ENCODE measurements at regions not wholly inside any gene's neighbourhood (a gene's known extent, or its start where the extent isn't known, plus 50 kb on each side); places are given as distances from the start of the nearest gene placed in this dataset.

GRCh38 chr13:48181482-48182145 is 51.4 kb upstream of the ITM2B start:
- DNase-seq, result no peak

GRCh38 chr13:48178126-48178525 is 54.9 kb upstream of the ITM2B start:
- no peak for DNase-seq

GRCh38 chr13:48176781-48177180 is 56.2 kb upstream of the ITM2B start:
- no peak for DNase-seq

GRCh38 chr13:48175185-48175584 is 57.8 kb upstream of the ITM2B start:
- DNase-seq, result no peak

GRCh38 chr13:48167866-48168265 is 65.1 kb upstream of the ITM2B start:
- no peak for DNase-seq

GRCh38 chr13:48165727-48166126 is 67.3 kb upstream of the ITM2B start:
- no peak for DNase-seq

- no peak for DNase-seq
Observed at GRCh38 chr13:48165063-48165462, 67.9 kb upstream of the ITM2B start.

GRCh38 chr13:48163061-48163460 is 68.2 kb upstream of the MED4 start:
- no peak for DNase-seq

- no peak for DNase-seq
Observed at GRCh38 chr13:48162217-48162616, 67.3 kb upstream of the MED4 start.

GRCh38 chr13:48161530-48162179 is 66.8 kb upstream of the MED4 start:
- DNase-seq, result no peak

- DNase-seq, result no peak
Observed at GRCh38 chr13:48160606-48161278, 65.8 kb upstream of the MED4 start.

- DNase-seq, result no peak
Observed at GRCh38 chr13:48159826-48160225, 64.9 kb upstream of the MED4 start.

- no peak for DNase-seq
Observed at GRCh38 chr13:48159401-48159800, 64.5 kb upstream of the MED4 start.

GRCh38 chr13:48158915-48159314 is 64.0 kb upstream of the MED4 start:
- no peak for DNase-seq

GRCh38 chr13:48158290-48158689 is 63.4 kb upstream of the MED4 start:
- no peak for DNase-seq

- DNase-seq, result peak; percentile 73
Observed at GRCh38 chr13:48156466-48156865, 61.6 kb upstream of the MED4 start.

- DNase-seq, result peak; percentile 82
Observed at GRCh38 chr13:48155848-48156247, 60.9 kb upstream of the MED4 start.

GRCh38 chr13:48154671-48155070 is 59.8 kb upstream of the MED4 start:
- no peak for DNase-seq

GRCh38 chr13:48153186-48153585 is 58.3 kb upstream of the MED4 start:
- no peak for DNase-seq

- DNase-seq, result peak; percentile 12
Observed at GRCh38 chr13:48151363-48152161, 56.7 kb upstream of the MED4 start.

GRCh38 chr13:48148454-48148853 is 53.5 kb upstream of the MED4 start:
- no peak for DNase-seq

GRCh38 chr13:48146636-48147035 is 51.7 kb upstream of the MED4 start:
- no peak for DNase-seq

GRCh38 chr13:48146122-48146521 is 51.2 kb upstream of the MED4 start:
- no peak for DNase-seq
